Activated CD8-positive, alpha-beta T cell treated with anti-CD3 and anti-CD28 coated beads for 36 hours (primary cell): ENCODE measurements at regions not wholly inside any gene's neighbourhood (a gene's known extent, or its start where the extent isn't known, plus 50 kb on each side); places are given as distances from the start of the nearest gene placed in this dataset.

Experiments used
- ATAC-seq: fragments of 200-7000 bp; cut with Tn5 transposase; one replicate; pipeline ENCODE4 v1.10.0; 2021; ENCODE audit warnings: mild to moderate bottlenecking, moderate library complexity
- CTCF ChIA-PET: fragments of 350-600 bp; sonication (Branson Sonifier 250); formaldehyde crosslinking; loops from one replicate; lab custom pipeline; 2021; ENCODE audit warnings: antibody characterized with exemption; lab: Charles Lee
- POLR2A ChIA-PET: fragments of 350-600 bp; sonication (Branson Sonifier 250); formaldehyde crosslinking; loops from one replicate; lab custom pipeline; 2021; ENCODE audit warnings: antibody characterized with exemption; lab: Charles Lee
- DNase-seq: peaks from one replicate; pipeline ENCODE4 v3.0.0-alpha.2; 2020
- H3K27ac Mint-ChIP-seq: one replicate; pipeline ENCODE4 v1.8.0; 2021; ENCODE audit warnings: mild to moderate bottlenecking, mixed read lengths
- H3K27me3 Mint-ChIP-seq: one replicate; pipeline ENCODE4 v1.8.0; 2021; ENCODE audit warnings: mixed read lengths
- H3K36me3 Mint-ChIP-seq: one replicate; pipeline ENCODE4 v1.8.0; 2021; ENCODE audit warnings: low read depth, mixed read lengths
- H3K4me1 Mint-ChIP-seq: one replicate; pipeline ENCODE4 v1.8.0; 2021; ENCODE audit warnings: low read depth, mixed read lengths
- H3K4me3 Mint-ChIP-seq: one replicate; pipeline ENCODE4 v1.8.0; 2021; ENCODE audit warnings: mild to moderate bottlenecking, moderate library complexity, mixed read lengths
- H3K9me3 Mint-ChIP-seq: one replicate; pipeline ENCODE4 v1.8.0; 2021; ENCODE audit warnings: mixed read lengths
- CTCF ChIP-seq: fragments of 200-600 bp; IDR thresholded peaks from one replicate; pipeline ENCODE4 v1.8.0; 2022; ENCODE audit warnings: antibody characterized with exemption, mild to moderate bottlenecking
- intact Hi-C: fragments of 100-400 bp; cut with micrococcal nuclease; formaldehyde crosslinking; loops from one replicate; pipeline ENCODE4 v1.10.0; 2022

GRCh38 chr10:62561151-62561550 lies 187.0 kb downstream of the ZNF365 start:
- H3K9me3 Mint-ChIP-seq, result no peaks in the 10 kb centered on the region
- no peak overlapping the region for H3K27ac Mint-ChIP-seq
- H3K27me3 Mint-ChIP-seq, result peaks cover 14% of the 10 kb centered on the region
- H3K4me1 Mint-ChIP-seq, result peaks cover 2% of the 10 kb centered on the region
- no peaks in the 10 kb centered on the region for H3K36me3 Mint-ChIP-seq
- TF ChIP-seq CTCF, result no peak
- intact Hi-C loops, result no loop called here
- no peak for DNase-seq
- no peak for ATAC-seq
- ChIA-PET CTCF (interaction anchor here (1.3 kb wide), 1 partner anchor 10 kb away, joined by 3 read pairs; no protein-coding TSS in a partner anchor), POLR2A (no interaction called here)
- H3K4me3 Mint-ChIP-seq, result no peak overlapping the region

GRCh38 chr10:62562101-62562500 lies 187.9 kb downstream of the ZNF365 start:
- peaks cover 2% of the 10 kb centered on the region for H3K4me1 Mint-ChIP-seq
- ATAC-seq, result no peak
- H3K36me3 Mint-ChIP-seq, result no peaks in the 10 kb centered on the region
- intact Hi-C loops, result no loop called here
- no peak overlapping the region for H3K27ac Mint-ChIP-seq
- H3K27me3 Mint-ChIP-seq, result peaks cover 16% of the 10 kb centered on the region
- no peak overlapping the region for H3K4me3 Mint-ChIP-seq
- POLR2A ChIA-PET, result no interaction called here
- CTCF ChIA-PET, result interaction anchor here (1.3 kb wide), 1 partner anchor 11 kb away, joined by 3 read pairs; no protein-coding TSS in a partner anchor
- DNase-seq, result no peak
- H3K9me3 Mint-ChIP-seq, result no peaks in the 10 kb centered on the region
- TF ChIP-seq CTCF, result no peak

GRCh38 chr10:62562795-62563194 lies 188.6 kb downstream of the ZNF365 start:
- intact Hi-C loops, result no loop called here
- TF ChIP-seq CTCF, result no peak
- Mint-ChIP-seq H3K4me1 (peaks cover 2% of the 10 kb centered on the region), H3K27me3 (peaks cover 14% of the 10 kb centered on the region), H3K4me3 (no peak overlapping the region), H3K9me3 (no peaks in the 10 kb centered on the region), H3K36me3 (no peaks in the 10 kb centered on the region), H3K27ac (no peak overlapping the region)
- ATAC-seq (peak; percentile 34), DNase-seq (no peak)
- POLR2A ChIA-PET, result no interaction called here
- CTCF ChIA-PET, result interaction anchor here (1.5 kb wide), 1 partner anchor 9 kb away, joined by 4 read pairs; no protein-coding TSS in a partner anchor

GRCh38 chr10:62573929-62574328 lies 199.8 kb downstream of the ZNF365 start:
- Mint-ChIP-seq H3K27me3 (peaks cover 4% of the 10 kb centered on the region), H3K4me1 (no peaks in the 10 kb centered on the region), H3K36me3 (no peaks in the 10 kb centered on the region), H3K9me3 (no peaks in the 10 kb centered on the region), H3K4me3 (no peak overlapping the region), H3K27ac (no peak overlapping the region)
- intact Hi-C loops, result no loop called here
- ATAC-seq (no peak), DNase-seq (no peak)
- no peak for TF ChIP-seq CTCF
- ChIA-PET CTCF (interaction anchor here (1.0 kb wide), 1 partner anchor 137 kb away, joined by 3 read pairs; no protein-coding TSS in a partner anchor), POLR2A (no interaction called here)

- DNase-seq (no peak), ATAC-seq (no peak)
- H3K4me3 Mint-ChIP-seq, result no peak overlapping the region
- POLR2A ChIA-PET, result no interaction called here
- intact Hi-C loops, result no loop called here
- CTCF ChIA-PET, result interaction anchor here (1.0 to 1.5 kb wide), 4 partner anchors 10 to 506 kb away, joined by 3 to 5 read pairs (median 4); no protein-coding TSS in a partner anchor
- H3K27me3 Mint-ChIP-seq, result peaks cover 2% of the 10 kb centered on the region
- TF ChIP-seq CTCF, result no peak
- no peaks in the 10 kb centered on the region for H3K9me3 Mint-ChIP-seq
- no peak overlapping the region for H3K27ac Mint-ChIP-seq
- no peaks in the 10 kb centered on the region for H3K4me1 Mint-ChIP-seq
- no peaks in the 10 kb centered on the region for H3K36me3 Mint-ChIP-seq
These were observed 202.9 kb downstream of the ZNF365 start for GRCh38 chr10:62577076-62577475.
